Right lobe of liver (tissue), 4 donors: ENCODE measurements at regions not wholly inside any gene's neighbourhood (a gene's known extent, or its start where the extent isn't known, plus 50 kb on each side); places are given as distances from the start of the nearest gene placed in this dataset.

ENCODE experiments used
- POLR2A ChIP-seq: fragments of 450-650 bp; IDR thresholded peaks from one replicate; pipeline ENCODE4 v1.6.1; 2017; ENCODE audit warnings: antibody characterized with exemption, mild to moderate bottlenecking
- TF ChIP-seq, protein P1 (sequence below), 4 donors: fragments of 200-600 bp in 3 of 4; fragments of 450-650 bp in 1 of 4; IDR thresholded peaks; one replicate each; pipeline versions ENCODE4 v1.5.1 to v1.8.0; 2016 to 2022; ENCODE audit warnings: antibody characterized with exemption in 4 of 4, mild to moderate bottlenecking in 2 of 4
- donor health status: DM: no; HTN: no; CAD: no.
- donor health status: DM: no; HTN: no; CAD: no.
- donor health status: DM: no; HTN: yes; CAD: no.

DNA sequence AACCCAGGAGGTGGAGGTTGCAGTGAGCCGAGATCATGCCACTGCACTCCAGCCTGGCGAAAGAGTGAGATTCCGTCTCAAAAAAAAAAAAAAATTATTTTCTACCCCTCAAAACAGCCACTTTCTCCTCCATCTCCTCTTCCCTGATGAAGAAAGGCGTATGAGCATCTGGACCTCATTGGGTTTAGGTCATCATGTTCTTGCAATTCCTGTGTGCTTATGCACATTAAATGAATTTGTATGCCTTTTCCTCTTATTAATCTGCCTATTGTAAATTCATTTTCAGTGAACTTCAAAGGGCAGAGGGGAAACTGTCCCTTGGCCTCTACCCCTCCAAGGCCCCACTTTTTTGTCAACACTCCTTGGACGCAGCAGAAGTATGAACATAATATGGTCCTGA is 117.8 kb downstream of the RPLP1 start:
- TF ChIP-seq, protein P1, sequence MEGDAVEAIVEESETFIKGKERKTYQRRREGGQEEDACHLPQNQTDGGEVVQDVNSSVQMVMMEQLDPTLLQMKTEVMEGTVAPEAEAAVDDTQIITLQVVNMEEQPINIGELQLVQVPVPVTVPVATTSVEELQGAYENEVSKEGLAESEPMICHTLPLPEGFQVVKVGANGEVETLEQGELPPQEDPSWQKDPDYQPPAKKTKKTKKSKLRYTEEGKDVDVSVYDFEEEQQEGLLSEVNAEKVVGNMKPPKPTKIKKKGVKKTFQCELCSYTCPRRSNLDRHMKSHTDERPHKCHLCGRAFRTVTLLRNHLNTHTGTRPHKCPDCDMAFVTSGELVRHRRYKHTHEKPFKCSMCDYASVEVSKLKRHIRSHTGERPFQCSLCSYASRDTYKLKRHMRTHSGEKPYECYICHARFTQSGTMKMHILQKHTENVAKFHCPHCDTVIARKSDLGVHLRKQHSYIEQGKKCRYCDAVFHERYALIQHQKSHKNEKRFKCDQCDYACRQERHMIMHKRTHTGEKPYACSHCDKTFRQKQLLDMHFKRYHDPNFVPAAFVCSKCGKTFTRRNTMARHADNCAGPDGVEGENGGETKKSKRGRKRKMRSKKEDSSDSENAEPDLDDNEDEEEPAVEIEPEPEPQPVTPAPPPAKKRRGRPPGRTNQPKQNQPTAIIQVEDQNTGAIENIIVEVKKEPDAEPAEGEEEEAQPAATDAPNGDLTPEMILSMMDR (IDR thresholded peaks at IDR 0.05), result no peak
- TF ChIP-seq POLR2A, result no peak
